ENCODE measurements at regions not wholly inside any gene's neighbourhood (a gene's known extent, or its start where the extent isn't known, plus 50 kb on each side); places are given as distances from the start of the nearest gene placed in this dataset.
A peak's percentile ranks its signal among the peaks of the same experiment; 100 is the strongest.

- intact Hi-C loops (cut with DNase I, micrococcal nuclease) = no loop called here
- ATAC-seq = no peak
- no peak for DNase-seq
Observed at GRCh38 chr22:27329131-27329850, 472.3 kb downstream of the MN1 start.

GRCh38 chr22:27329966-27330645 lies 471.4 kb downstream of the MN1 start:
- no peak for ATAC-seq
- intact Hi-C loops (cut with DNase I, micrococcal nuclease) = no loop called here

GRCh38 chr22:27331526-27332281 lies 469.9 kb downstream of the MN1 start:
- peak; percentile 66 for ATAC-seq
- intact Hi-C loops (cut with DNase I, micrococcal nuclease) = no loop called here

More at GRCh38 chr22:27329966-27330645, 471.4 kb downstream of the MN1 start:
- DNase-seq = no peak

GRCh38 chr22:27335102-27335660 lies 466.4 kb downstream of the MN1 start:
- DNase-seq (no peak), ATAC-seq (no peak)
- intact Hi-C loops (cut with DNase I, micrococcal nuclease) = no loop called here

More at GRCh38 chr22:27331526-27332281, 469.9 kb downstream of the MN1 start:
- peak in 1 of 2 donors; percentile 25 for DNase-seq

GRCh38 chr22:27336151-27337090 lies 465.1 kb downstream of the MN1 start:
- DNase-seq (no peak), ATAC-seq (no peak)
- intact Hi-C loops (cut with DNase I, micrococcal nuclease) = no loop called here

GRCh38 chr22:27337676-27338075 lies 463.9 kb downstream of the MN1 start:
- ATAC-seq = no peak
- DNase-seq = no peak
- intact Hi-C loops (cut with DNase I, micrococcal nuclease) = no loop called here

- ATAC-seq = no peak
- intact Hi-C loops (cut with DNase I, micrococcal nuclease) = no loop called here
- DNase-seq = no peak
Observed at GRCh38 chr22:27340047-27340446, 461.5 kb downstream of the MN1 start.

GRCh38 chr22:27344546-27344945 lies 457.0 kb downstream of the MN1 start:
- intact Hi-C loops (cut with DNase I, micrococcal nuclease) = no loop called here
- DNase-seq (no peak), ATAC-seq (no peak)

- DNase-seq = no peak
- intact Hi-C loops (cut with DNase I, micrococcal nuclease) = no loop called here
- ATAC-seq = no peak
Observed at GRCh38 chr22:27345691-27346090, 455.9 kb downstream of the MN1 start.

GRCh38 chr22:27347951-27348350 lies 453.6 kb downstream of the MN1 start:
- DNase-seq = no peak
- intact Hi-C loops (cut with DNase I, micrococcal nuclease) = no loop called here
- ATAC-seq = no peak

GRCh38 chr22:27348634-27349033 lies 452.9 kb downstream of the MN1 start:
- intact Hi-C loops (cut with DNase I, micrococcal nuclease) = no loop called here
- no peak for ATAC-seq
- no peak for DNase-seq

- ATAC-seq (no peak), DNase-seq (no peak)
- intact Hi-C loops (cut with DNase I, micrococcal nuclease) = no loop called here
Observed at GRCh38 chr22:27349456-27349855, 452.1 kb downstream of the MN1 start.

GRCh38 chr22:27350306-27350705 lies 451.2 kb downstream of the MN1 start:
- intact Hi-C loops (cut with DNase I, micrococcal nuclease) = no loop called here
- no peak for DNase-seq
- ATAC-seq = no peak

GRCh38 chr22:27352426-27352825 lies 449.1 kb downstream of the MN1 start:
- ATAC-seq = no peak
- intact Hi-C loops (cut with DNase I, micrococcal nuclease) = no loop called here
- DNase-seq = no peak

- intact Hi-C loops (cut with DNase I, micrococcal nuclease) = no loop called here
- DNase-seq (no peak), ATAC-seq (no peak)
Observed at GRCh38 chr22:27358096-27358870, 443.3 kb downstream of the MN1 start.

- ATAC-seq = no peak
- intact Hi-C loops (cut with DNase I, micrococcal nuclease) = no loop called here
- no peak for DNase-seq
Observed at GRCh38 chr22:27370269-27370668, 431.3 kb downstream of the MN1 start.

GRCh38 chr22:27370987-27371386 lies 430.6 kb downstream of the MN1 start:
- intact Hi-C loops (cut with DNase I, micrococcal nuclease) = no loop called here
- ATAC-seq (no peak), DNase-seq (no peak)

- DNase-seq (no peak), ATAC-seq (no peak)
- intact Hi-C loops (cut with DNase I, micrococcal nuclease) = no loop called here
Observed at GRCh38 chr22:27372364-27372763, 429.2 kb downstream of the MN1 start.

All from left colon (tissue), 2 donors.